Effector CD4-positive, alpha-beta T cell (primary cell): ENCODE measurements at regions not wholly inside any gene's neighbourhood (a gene's known extent, or its start where the extent isn't known, plus 50 kb on each side); places are given as distances from the start of the nearest gene placed in this dataset.

Source experiments
- DNase-seq: peaks from one replicate; pipeline ENCODE4 v3.0.0-alpha.2; 2020

DNA sequence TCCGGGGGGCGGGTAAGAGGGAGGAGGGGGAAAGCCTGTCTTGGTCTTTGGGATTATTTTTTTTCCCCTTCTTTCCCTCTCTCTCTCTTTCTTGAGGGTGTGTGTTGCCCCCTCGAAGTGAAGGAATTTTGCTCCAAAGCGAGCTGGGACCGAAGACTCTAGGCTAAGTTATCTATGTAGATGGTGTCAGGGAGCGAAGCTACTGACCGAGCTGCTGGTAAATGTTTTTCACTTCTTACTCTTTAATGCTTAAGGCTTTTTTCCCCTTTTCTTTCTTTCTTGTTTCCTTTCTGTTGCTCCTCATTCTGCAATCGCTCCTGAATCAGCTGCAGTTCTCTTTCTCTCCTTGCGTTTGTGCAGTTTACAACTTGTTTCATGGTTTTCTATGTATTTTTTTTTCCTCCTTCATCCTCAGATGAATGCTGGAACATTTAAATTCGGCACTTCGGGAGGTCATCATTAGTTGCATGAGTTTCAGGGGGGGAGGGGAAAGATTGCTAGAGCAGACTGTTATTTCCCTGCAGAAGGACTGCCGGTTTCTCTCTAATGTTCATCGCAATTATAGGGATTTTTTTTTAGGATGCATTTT is 1312.0 kb upstream of the WWC1 start:
- no peak for DNase-seq

DNA sequence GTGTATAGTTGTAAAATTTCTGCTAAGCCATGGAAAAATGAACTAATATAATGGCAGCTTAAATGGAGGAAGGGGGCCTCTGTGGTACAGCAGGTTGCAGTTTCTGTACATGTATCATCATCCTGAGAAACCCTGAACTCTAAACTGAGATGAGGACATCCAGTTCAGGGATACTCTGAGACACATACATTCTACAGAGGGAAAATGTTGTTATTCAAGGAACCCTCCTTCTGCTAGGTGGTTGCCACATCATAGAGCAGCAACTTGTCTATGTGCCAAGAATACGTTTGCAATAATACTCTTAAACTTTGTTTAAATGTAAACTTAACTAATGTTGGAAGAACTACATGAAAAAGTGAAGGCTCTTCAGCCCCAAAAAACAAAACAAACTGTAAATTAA is 1310.8 kb upstream of the WWC1 start:
- no peak for DNase-seq

DNA sequence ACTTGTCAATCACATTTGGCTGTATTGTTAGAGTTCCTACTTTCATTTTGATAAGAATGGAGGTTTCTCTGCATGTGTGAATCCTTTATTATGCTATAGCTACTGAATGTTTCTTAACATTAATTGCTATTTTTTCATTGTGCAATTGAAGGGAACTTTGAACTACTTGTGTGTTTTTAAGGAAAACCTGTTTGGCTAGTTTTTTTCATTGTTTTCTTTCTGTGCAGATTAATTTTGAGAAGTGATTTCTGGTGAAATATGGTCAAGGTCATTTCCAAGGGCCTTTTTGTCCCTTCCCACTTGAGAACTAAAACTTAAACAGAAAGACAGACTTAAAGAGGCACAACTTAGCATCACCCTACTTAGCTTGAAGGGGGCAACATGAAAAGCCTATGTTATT is 1309.2 kb upstream of the WWC1 start:
- DNase-seq = no peak

DNA sequence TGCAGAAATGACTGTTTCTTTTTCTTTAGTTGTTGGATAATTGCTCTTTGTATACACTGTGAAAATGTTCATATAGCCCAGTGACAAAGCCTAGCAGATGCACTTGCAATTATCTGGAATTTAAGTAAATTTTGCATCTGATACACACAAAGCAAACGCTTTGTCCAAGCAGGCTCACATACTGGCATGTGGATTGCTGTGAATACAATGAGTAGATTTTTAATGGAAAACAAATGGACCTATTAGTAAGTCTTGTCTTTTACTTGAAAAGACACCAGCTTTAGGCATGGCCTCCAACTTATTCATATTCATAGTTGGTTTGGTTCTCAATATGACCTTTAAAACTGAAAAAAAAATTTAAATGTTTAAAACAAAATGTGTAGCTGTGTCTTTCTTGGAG is 1299.8 kb upstream of the WWC1 start:
- DNase-seq = no peak

DNA sequence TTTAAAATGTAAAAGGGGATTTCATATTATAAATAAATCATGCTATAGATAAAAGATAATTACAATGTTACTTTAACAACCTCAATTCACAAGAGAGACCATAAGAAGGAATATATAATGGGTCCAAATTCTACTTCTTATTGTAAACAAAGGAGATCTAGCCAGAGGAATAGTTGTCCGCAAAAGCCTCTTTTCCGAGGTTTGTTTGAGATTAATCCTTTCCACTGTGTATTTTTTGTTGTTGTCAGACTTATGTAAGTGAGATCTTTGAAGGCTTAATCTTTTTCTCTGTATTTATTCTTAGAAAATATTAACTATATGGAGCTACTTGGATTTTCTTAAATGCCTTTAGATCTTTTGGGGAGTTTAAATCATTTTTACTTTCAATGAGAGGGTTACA is 1299.3 kb upstream of the WWC1 start:
- DNase-seq = no peak

DNA sequence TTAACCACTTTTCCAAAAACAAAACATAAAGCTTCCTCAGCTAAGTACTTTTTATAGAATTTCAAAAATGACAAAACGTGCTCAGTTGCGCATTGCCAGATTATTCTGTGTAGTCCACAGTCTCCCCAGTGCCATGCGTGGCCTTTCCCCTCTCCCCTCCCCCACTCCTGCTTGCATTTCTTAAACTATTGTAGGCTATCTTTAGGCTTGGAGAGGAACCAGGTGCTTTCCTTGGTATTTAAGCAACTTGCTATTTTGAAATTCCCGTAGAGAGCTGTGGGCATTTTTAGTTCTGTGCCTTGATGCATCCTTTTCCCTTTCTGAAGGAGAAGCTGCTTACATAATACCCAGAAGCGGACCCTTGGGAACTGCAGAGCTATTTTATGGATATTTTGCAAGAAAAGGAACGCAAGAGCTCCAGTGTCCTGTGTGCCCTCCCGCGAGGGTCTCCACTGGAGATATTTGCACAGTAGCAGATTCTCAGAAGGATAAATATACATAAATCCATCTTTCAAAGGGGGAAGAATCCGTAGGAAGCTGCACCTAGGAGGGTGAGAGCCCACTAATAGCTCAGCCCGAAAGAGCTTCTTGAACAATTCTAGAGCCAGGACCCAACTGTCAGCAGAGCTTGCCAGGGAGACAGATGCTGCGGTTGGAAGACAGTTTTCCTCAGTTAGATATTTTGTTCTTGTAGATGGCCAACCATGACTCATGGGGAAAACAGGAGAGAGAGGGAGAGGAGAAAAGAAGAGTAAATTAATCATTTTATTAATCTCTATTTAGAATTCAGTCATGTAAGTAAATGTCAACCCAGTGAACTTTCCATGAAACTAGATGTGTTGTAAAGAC is 1298.3 kb upstream of the WWC1 start:
- DNase-seq = no peak

DNA sequence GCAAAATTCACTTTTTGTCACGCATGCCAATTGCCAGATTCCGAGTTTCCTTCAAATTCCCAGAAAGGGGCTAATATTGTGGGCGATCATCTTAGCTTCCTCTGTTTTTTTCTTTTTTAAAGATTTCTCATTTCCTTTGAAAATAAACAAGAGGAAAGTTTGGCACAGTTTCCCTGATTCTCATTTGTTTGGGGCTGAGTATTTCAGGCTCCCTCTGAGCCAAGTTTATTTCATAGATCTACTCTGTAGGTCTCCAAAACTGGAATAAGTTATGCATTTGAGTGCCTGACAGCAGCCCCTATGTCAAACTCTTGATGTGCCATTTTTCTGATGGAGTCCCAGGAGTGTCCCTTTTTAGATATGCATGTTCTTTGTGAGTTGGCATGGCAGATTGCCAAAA is 1297.2 kb upstream of the WWC1 start:
- no peak for DNase-seq

DNA sequence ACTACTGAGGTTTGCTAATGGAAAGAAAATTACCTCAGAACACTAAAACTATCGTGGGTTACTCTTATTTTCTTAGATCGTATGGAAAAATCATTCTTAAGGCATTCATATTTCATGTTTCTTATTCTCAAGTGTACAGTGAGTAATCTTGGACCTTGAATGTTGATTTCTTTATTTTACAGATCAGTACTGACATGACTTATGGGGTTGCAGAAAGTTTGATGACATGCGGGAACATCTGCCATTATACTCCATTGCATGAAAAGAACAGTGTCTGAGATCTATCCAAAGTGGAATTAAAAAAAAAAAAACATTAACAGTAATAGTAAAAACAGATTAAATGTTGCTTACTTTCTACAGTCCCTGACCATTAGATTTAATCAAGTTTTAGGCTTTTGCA is 1290.2 kb upstream of the WWC1 start:
- no peak for DNase-seq

DNA sequence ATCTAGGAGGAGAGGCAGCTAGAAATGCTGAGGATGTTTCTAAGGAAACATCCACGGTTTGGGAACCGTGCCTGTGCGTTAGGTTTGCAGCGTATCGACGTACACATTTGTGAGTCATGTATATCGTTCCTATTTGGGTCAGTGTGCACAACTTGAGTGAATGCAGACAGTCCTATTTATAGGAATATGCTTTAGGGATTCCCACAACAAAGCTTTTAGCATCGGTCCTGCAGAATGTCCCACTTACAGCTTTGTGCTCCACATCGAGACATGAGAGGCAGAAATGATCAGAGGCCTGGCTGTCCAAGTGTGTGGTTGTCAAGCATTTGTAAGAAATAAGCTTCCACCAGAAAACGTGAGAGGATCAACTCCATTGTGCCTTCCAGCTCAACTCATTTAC is 1282.7 kb upstream of the WWC1 start:
- no peak for DNase-seq

DNA sequence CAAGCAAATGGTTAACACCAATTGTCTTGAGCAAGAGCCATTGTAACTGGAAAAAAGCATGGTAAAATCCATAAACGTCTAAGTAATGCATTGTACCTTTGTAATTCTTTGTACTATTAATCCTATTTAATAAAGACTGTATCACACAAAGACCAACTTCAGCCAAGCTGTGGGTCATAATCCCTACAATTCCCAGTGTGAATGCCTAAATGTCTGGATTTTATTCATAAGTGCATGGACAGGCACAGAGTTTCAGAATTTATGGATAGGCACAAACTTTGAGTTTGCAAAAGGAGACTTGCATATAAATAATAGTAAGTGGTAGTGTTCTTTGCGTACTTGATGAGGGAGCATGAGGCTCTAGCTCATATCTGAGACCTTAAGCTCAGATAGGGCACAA is 1280.2 kb upstream of the WWC1 start:
- no peak for DNase-seq

DNA sequence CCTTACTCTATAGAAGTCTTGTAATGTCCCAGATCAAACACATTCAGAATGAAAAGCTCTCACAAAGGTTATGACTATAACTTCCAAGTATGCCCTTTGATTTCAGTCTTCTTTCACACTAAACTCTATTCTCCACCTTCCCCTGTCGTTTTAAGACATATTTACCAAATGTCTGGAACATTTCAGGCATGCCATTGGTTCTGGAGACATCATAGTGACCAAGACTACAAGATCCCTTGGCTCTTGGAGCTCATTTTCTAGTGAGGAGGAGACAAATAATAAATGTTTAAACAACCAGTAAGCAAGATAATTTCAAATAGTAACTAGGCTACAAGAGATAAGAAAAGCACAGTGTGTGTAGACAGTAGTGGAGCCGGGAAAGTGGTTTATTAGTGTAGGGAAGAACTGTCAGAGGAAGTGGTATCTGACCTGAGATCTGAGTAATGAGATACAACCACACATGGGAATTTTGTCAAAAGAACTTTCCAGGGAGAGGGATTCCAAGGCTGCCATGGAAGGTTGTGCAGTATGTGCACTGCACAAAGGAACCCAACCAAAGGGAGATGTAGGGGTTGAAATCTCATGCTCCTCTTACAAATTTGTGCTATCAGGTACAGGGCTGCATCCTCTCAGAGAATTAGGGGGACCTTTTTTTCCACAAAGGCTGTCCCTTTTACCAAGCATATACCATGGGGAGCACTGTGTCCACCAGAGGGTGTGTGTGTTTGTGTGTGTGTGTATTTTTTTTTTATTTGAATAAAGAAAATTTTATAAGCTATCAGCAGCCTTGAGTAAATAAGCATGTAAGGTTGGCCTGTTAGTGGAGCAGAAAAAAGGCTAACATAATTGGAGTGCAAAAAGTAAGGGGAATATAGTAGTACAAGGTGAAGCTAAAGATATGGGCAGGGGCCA is 1279.1 kb upstream of the WWC1 start:
- no peak for DNase-seq

DNA sequence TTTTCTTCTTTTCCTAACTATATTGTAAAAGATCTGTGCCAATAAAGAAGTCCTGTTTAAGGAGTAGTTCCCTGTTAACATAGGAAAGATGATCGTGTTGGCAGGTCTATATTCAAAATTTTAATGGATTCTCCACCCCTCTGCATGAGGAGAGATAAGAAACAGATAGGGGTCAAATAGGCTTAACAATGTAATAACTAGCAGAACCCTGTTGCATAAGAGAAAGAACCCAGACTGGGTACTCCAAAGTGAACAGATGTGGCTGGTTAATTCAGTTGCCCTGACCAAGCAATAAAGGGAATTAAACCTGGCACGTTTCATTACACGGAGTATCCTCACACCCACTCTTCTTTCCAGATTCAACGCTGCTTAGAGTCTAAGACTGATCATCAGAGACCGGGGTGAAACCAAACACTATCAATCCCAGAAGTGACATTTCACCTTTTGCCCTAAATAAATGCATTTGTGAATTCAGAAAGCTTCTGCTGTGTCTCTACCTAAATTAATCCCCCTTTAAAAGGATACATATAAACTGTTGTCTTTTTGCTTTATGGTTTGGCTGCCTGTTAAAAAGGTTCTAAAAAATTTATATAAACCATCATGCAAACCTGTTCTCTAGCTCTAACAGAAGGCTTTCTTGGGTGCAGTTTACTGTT is 1276.9 kb upstream of the WWC1 start:
- no peak for DNase-seq

DNA sequence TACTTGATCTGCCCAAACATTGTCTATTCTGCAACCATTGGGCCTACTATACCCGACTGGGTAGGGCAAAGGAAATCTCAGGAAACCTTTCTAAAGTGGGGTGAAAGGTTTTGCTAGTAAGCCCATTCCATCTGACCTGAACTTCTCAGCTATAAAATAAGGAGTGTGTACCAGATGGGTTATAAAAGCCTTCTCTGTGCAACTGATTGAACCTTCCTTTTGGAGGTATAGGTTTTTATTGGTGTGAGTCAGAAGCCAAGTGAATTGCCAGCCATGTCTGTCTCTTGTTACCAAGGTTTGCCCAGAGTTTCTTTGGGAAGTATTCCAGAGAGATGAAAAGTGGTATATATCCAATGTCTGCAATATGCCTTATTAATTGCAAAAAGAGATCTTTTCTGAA is 1271.0 kb upstream of the WWC1 start:
- no peak for DNase-seq

DNA sequence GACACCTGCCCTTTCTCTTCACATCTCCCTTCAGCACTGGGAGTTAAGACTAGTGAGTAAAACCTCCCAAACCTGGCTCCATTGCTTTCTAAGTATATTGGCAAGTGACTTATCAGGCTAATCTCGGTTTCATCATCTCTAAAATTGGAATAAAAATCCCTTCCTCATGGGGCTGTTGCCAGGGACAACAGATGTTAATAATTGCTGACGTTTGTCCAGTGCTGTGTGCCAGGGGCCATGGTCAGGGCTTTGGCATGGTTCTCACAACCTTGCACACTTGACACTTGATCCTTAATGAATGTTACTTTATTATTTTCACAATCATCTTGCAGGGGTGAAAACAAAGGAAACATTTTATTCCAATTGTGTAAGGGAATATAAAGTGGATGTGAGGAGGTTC is 1262.0 kb upstream of the WWC1 start:
- DNase-seq = no peak

DNA sequence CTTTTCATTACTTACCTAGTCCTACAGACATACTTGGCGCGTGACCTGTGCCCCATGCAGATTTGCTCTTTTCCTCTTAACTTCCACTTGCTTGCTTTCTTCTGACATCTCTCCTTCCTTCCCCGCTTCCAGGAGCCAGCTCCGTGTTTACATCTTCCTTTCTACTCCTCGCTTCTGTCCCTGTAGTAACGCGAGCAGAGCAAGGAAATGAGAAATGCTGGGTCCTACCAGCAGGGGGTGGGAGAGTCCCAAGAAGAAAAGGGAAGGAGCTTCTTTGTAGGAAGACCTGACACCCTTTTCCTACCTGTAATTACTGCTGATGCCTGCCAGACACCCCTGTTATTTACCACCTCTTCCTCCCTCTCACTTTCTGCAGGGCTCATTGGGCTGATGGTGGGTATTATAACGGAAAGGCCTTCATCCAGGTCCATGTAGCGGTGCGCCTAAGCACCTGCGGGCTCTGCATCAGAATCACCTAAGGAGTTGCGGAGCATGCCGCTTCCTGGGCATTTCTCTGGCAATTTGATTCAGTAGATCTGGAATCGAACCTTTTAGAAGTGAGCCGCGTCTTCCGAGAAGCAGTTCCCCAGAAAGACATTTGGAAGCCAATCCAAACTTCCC is 1260.8 kb upstream of the WWC1 start:
- no peak for DNase-seq

DNA sequence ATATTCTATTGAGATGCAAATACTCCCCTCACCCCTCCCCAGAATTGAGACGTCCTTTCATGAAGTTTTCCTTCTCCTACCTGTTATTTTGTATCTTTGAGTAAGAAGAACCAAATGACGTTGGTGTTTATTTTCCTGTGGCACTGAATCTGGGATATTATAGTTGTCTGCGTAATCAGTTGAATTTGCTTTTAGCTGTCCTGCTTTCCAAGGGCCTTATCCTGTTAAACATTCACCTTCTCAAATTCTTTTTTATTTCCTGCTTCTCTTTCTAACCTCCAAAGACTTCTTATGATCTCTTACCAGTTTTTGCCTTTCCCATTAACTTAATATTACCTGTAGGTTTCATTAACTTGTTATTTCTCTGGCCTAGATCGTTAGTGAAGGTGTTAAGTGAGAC is 1254.9 kb upstream of the WWC1 start:
- DNase-seq = no peak

DNA sequence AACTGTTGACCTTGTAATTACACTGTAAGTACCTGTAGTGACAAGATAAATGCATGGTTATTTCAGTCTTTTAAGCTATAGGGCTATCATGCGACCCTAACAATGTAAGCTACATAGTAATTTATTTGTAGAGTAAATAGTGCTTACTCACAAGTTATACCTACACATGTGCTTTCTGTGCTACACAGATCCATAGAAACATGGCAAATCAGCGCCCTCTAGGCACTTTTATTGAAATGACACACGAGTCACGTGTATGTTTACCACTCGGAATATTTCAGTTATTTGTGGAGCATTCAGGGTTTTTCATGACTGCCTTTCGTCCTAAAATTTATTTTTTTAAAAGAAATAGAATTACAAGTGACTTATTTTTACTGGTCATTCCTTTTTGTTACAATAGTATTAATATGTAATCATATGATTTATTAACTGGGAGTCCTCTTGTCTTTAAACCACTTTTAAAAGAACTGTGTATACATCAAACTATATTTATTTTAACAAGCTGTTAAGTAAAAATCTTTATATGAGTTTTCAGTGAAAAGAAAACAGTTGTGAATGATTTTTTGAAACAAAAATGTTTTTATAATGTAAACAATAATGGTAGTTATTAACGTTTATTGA is 1242.3 kb upstream of the WWC1 start:
- DNase-seq = no peak

DNA sequence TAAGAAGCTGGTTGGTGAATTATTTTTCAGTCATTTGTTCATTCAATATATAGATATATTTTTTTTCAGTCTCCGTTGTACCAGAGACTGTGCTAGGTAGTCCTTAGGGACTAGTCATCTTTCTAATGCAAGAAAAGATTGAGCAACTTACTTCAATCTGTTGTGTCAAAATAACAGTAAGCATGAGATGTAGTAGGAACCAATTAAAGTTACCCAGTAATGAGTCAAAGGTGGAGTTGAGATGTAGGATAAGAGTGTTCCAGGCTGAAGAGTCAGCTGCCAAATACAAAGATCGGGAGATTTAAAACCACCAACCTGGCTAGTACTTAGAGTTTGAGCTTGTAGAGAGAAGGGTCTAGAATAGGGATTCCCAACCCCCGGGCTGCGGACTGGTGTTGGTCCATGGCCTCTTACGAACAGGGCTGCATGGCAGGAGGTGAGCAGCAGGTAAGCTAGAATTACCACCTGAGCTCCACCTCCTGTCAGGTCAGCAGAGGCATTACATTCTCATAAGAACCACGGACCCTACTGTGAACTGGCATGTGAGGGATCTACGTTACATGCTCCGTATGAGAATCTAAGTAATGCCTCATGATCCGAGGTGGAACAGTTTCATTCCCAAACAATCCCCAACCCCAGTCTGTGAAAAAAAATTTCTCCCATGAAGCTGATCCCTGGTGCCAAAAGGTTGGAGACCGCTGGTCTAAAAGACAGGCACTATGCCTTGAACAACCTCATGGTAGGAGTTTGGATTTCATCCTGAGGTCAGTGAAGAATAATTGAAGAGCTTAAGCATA is 1241.5 kb upstream of the WWC1 start:
- no peak for DNase-seq

DNA sequence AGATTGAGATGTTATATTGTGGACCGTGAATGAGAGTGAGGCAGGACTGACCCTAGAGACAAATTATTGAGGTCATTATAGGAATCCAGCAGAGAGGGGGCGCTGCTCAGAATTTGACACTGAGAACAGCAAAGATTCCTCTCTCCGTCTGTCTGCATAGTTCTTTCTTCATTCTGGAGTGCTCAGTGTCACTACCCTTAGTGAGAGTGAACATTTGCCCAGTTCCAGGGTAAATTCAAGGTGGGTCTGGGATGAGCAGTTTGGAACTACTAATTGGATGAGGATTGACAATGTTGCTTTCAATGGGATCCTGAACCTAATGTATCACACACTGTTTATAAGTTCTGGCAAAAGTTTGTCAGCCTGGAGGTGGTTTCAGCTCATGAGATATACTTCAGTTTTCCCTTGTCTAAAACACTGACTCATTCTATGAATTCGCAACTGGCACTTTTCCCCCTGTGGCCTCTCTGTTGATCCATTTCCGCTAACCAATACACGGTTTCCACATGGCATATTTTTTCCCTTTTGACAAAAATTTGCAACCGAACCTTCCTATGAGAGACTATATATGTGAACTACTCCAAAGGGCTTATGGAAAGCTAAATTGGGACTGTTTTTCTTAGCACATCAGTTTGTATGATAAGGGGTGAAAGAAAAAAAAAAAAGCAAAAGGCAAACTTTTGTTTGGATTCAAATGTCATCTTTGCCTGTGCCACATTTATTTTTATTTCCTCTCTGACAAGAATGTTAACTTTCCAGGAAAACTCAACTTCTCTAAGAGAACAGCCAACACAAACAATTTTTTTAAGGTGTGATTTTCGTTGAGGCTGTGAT is 1240.7 kb upstream of the WWC1 start:
- no peak for DNase-seq

DNA sequence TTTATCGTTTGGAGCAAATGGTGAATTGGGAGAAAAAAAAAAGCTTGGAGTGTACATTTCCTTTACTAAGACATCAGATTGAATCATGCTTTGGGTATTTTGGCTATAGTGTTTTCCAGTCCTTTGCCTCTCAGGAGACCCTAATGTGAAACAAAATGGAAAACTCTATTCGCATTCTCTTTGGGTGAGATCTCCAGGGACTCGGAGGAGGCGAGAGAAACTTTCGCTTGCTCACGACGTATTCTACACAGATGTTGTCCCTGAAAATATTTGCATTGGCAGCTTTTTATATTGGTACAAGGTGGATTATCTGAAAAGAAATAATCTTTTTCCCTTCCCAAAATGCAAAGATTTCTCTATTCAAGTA is 1240.1 kb upstream of the WWC1 start:
- DNase-seq = no peak

DNA sequence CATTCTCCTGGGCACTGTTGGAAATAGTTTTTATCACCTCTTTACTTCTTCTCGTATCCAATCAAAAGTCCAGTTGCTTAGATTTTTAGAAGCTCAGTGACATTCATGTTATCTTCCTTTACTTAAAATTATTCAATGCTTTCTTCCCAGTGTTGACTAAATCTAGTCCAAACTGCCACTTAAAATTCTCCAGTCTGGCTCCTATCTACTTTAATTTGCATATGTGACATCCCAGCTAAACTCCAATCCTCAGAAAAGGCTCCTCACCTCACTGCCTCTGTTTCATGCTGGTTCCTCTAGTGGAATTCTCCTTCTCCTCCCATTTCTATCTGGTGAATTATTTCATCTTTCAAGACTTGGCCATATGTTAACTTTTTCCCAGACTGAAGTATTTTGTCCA is 1238.7 kb upstream of the WWC1 start:
- DNase-seq = no peak
